ENCODE measurements at regions not wholly inside any gene's neighbourhood (a gene's known extent, or its start where the extent isn't known, plus 50 kb on each side); places are given as distances from the start of the nearest gene placed in this dataset.
"Not testable (repeated sequence)": the region's sequence is repeated elsewhere in the genome, so short reads cannot be mapped to it uniquely, and the experiment has no call there.

DNA sequence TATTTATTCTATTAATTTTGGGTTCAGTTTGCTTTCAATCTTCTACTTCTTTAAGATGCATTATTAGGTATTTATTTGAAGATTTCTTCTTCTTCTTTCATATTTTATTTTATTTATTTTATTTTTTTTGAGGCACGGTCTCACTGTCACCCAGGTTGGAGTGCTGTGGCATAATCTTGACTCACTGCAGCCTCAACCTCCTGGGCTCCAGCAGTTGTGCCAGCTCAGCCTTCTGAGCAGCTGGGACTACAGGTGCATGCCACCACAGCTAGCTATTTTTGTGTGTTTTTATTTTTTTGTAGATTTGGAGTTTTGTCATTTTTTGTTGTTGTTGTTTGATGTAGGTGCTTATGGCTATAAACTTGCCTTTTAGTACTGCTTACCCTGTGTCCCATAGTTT, 543.2 kb upstream of the SGO1 start:
- no peak overlapping the region for H3K4me3 ChIP-seq (ENCODE audit: low read depth, low read length)
- DNase-seq, result no peak
- no peaks in the 10 kb centered on the region for H3K4me1 ChIP-seq
- TF ChIP-seq, protein P1, sequence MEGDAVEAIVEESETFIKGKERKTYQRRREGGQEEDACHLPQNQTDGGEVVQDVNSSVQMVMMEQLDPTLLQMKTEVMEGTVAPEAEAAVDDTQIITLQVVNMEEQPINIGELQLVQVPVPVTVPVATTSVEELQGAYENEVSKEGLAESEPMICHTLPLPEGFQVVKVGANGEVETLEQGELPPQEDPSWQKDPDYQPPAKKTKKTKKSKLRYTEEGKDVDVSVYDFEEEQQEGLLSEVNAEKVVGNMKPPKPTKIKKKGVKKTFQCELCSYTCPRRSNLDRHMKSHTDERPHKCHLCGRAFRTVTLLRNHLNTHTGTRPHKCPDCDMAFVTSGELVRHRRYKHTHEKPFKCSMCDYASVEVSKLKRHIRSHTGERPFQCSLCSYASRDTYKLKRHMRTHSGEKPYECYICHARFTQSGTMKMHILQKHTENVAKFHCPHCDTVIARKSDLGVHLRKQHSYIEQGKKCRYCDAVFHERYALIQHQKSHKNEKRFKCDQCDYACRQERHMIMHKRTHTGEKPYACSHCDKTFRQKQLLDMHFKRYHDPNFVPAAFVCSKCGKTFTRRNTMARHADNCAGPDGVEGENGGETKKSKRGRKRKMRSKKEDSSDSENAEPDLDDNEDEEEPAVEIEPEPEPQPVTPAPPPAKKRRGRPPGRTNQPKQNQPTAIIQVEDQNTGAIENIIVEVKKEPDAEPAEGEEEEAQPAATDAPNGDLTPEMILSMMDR (IDR thresholded peaks at IDR 0.05; ENCODE audit: low read depth, low read length), result no peak
- no peaks in the 10 kb centered on the region for H3K27me3 ChIP-seq
- no peaks in the 10 kb centered on the region for H3K36me3 ChIP-seq
- no peaks in the 10 kb centered on the region for H3K9me3 ChIP-seq

DNA sequence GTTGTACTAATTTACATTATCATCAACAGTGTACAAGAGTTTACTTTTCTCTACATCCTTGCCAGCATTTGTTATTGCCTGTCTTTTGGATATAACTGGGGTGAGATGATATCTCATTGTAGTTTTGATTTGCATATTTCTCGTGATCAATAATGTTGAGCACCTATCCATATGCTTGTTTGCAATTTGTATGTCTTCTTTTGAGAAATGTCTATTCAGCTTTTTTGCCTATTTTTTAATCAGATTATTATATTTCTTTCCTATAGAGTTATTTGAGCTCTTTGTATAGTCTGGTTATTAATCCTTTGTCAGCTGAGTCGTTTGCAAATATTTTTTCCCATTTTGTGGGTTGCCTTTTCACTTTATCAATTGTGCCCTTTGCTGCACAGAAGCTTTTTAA, 540.8 kb upstream of the SGO1 start:
- no peak overlapping the region for H3K4me3 ChIP-seq (ENCODE audit: low read depth, low read length)
- no peaks in the 10 kb centered on the region for H3K27me3 ChIP-seq
- TF ChIP-seq, protein P1 (IDR thresholded peaks at IDR 0.05; ENCODE audit: low read depth, low read length), result no peak
- H3K9me3 ChIP-seq, result no peaks in the 10 kb centered on the region
- no peaks in the 10 kb centered on the region for H3K4me1 ChIP-seq
- H3K36me3 ChIP-seq, result no peaks in the 10 kb centered on the region
- no peak for DNase-seq

DNA sequence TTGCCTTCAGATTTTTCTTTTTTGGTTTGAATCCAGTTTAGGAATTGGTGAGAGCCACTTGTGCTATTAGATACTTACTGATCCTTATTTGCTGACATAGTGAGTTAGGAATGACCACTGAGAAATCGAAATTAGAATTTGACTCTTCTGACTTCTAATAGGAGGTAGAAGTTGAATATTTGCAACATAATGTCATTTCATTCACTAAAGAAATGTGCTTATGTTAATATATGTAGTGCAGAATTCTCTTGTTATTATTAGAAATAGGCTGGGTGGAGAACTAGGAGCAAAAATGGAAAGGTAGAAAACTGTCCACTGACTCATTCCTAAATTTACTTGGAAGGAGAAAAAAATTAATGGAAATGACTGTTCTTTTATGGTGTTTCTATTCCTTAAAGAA, 538.2 kb upstream of the SGO1 start:
- TF ChIP-seq, protein P1 (IDR thresholded peaks at IDR 0.05; ENCODE audit: low read depth, low read length), result no peak
- no peak overlapping the region for H3K4me3 ChIP-seq (ENCODE audit: low read depth, low read length)
- no peak for DNase-seq
- no peaks in the 10 kb centered on the region for H3K9me3 ChIP-seq
- no peaks in the 10 kb centered on the region for H3K27me3 ChIP-seq
- no peaks in the 10 kb centered on the region for H3K36me3 ChIP-seq
- H3K4me1 ChIP-seq, result no peaks in the 10 kb centered on the region

DNA sequence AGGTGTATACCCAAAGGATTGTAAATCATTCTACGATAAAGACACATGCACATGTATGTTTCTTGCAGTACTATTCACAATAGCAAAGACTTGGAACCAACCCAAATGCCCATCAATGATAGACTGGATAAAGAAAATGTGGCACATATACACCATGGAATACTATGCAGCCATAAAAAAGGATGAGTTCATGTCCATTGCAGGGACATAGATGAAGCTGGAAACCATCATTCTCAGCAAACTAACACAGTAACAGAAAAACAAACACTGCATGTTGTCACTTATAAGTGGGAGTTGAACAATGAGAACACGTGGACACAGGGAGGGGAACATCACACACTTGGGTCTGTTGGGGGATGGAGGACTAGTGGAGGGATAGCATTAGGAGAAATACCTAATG, 530.4 kb upstream of the SGO1 start:
- DNase-seq; H3K9me3 ChIP-seq; H3K4me3 ChIP-seq (ENCODE audit: low read depth, low read length); H3K4me1 ChIP-seq; H3K36me3 ChIP-seq; H3K27me3 ChIP-seq: not testable (repeated sequence)

DNA sequence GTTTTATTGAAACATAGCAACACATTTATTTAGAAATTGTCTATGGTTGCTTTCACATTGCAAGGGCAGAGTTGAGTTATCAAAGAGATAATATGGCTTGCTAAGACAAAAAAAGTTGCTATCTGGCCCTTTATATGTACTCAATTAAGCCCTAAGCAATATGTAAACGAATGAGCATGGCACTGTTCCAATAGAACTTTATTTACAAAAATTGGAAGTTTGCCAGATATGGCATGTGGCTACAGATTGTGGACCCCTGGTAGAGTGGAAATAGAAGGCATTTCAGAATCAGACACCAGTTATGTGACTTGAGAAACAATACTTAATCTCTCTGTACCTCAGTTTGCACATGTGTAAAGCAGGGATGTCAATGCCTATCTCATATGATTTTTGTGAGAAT, 515.6 kb upstream of the SGO1 start:
- DNase-seq, result no peak
- TF ChIP-seq, protein P1 (IDR thresholded peaks at IDR 0.05; ENCODE audit: low read depth, low read length), result no peak
- Histone ChIP-seq H3K4me1 (no peaks in the 10 kb centered on the region), H3K27me3 (no peaks in the 10 kb centered on the region), H3K36me3 (no peaks in the 10 kb centered on the region), H3K4me3 (ENCODE audit: low read depth, low read length) (no peak overlapping the region), H3K9me3 (no peaks in the 10 kb centered on the region)

DNA sequence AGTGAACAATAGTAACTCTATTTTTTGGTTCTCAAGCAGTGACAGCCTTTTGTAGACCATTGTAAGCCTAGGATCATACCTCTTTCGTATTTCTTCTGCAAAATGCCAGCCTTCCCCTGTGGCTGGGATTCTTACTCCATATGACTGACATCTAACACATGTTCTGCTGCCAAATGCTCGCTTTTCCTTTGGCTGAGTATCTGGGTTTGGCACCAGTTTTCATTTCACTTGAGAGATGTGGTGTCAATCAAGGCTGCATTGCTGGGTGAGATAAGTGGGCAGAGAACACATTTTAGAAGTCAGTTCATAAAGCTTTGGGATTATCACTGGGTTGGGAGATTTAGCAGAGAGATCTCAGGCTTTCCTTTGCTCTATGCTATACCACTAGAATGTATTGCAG, 514.7 kb upstream of the SGO1 start:
- TF ChIP-seq, protein P1 (IDR thresholded peaks at IDR 0.05; ENCODE audit: low read depth, low read length), result no peak
- H3K36me3 ChIP-seq, result no peaks in the 10 kb centered on the region
- DNase-seq, result no peak
- H3K9me3 ChIP-seq, result no peaks in the 10 kb centered on the region
- H3K4me1 ChIP-seq, result no peaks in the 10 kb centered on the region
- no peak overlapping the region for H3K4me3 ChIP-seq (ENCODE audit: low read depth, low read length)
- H3K27me3 ChIP-seq, result no peaks in the 10 kb centered on the region

DNA sequence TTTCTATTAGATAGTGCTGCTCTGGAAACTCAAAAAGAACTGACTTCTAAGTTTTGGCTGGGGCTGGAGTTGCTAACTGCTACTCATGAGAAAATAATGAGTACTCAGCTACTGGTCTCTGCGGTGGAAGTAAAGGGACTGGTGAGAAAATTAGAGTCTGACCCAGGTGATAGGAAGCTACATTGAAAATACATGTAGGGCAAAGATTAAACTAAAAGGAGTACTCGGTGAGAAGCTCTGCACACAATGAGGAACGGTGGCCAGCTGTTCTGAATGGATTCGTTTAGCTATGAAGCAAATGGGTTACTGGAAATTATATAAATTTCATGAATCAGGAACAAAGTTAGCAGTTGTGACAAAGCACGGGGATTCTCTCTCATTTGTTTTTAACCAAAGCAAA, 512.9 kb upstream of the SGO1 start:
- no peaks in the 10 kb centered on the region for H3K9me3 ChIP-seq

More for the DNA sequence above, 512.9 kb upstream of the SGO1 start:
- Histone ChIP-seq H3K4me1 (no peaks in the 10 kb centered on the region), H3K36me3 (no peaks in the 10 kb centered on the region), H3K27me3 (no peaks in the 10 kb centered on the region), H3K4me3 (ENCODE audit: low read depth, low read length) (no peak overlapping the region)
- TF ChIP-seq, protein P1 (IDR thresholded peaks at IDR 0.05; ENCODE audit: low read depth, low read length), result no peak
- no peak for DNase-seq

Data from BE2C (cell line).